Vagina (tissue), 2 donors: ENCODE measurements at regions not wholly inside any gene's neighbourhood (a gene's known extent, or its start where the extent isn't known, plus 50 kb on each side); places are given as distances from the start of the nearest gene placed in this dataset.

Experiments
- CTCF ChIP-seq, 3 experiments: fragments of 450-650 bp in 2 of 3; fragments of 200-600 bp in 1 of 3; sonication (generic) in 1 of 3; IDR thresholded peaks; one replicate each; pipeline ENCODE4 v1.5.1; 2017 to 2019; ENCODE audit warnings: antibody characterized with exemption in 3 of 3, mild to moderate bottlenecking in 2 of 3, moderate library complexity in 2 of 3
- POLR2A ChIP-seq, 2 donors: fragments of 450-650 bp; IDR thresholded peaks; one replicate each; pipeline ENCODE4 v1.6.1; 2017; ENCODE audit warnings: antibody characterized with exemption in 2 of 2, mild to moderate bottlenecking in 2 of 2, moderate library complexity in 2 of 2
- POLR2AphosphoS5 ChIP-seq, 2 donors: sonication (generic); formaldehyde crosslinking; IDR thresholded peaks; one replicate each; pipeline ENCODE4 v1.9.0; 2017; ENCODE audit warnings: antibody characterized with exemption in 2 of 2, mild to moderate bottlenecking in 2 of 2, low read depth in 1 of 2; ENCODE audit not compliant: insufficient read depth in 1 of 2

GRCh38 chr5:121701731-121702130 lies 150.0 kb upstream of the FTMT start:
- TF ChIP-seq POLR2A (IDR thresholded peaks at IDR 0.05) (no peak), CTCF (IDR thresholded peaks at IDR 0.05) (no peak), POLR2AphosphoS5 (IDR thresholded peaks at IDR 0.05; ENCODE audit: insufficient read depth in 1 of 2, low read depth in 1 of 2) (no peak)
